T-cell (primary cell): ENCODE measurements at regions not wholly inside any gene's neighbourhood (a gene's known extent, or its start where the extent isn't known, plus 50 kb on each side); places are given as distances from the start of the nearest gene placed in this dataset.
"Not testable (repeated sequence)": the region's sequence is repeated elsewhere in the genome, so short reads cannot be mapped to it uniquely, and the experiment has no call there.

Experiments used
- ATAC-seq, 4 experiments: fragments of 200-7000 bp in 3 of 4; fragments of 150-1000 bp in 1 of 4; cut with Tn5 transposase; replicated peaks in 1 of 4; 1 replicate in 3 of 4; 2 replicates in 1 of 4; pipeline ENCODE4 v1.10.0; 2021; ENCODE audit warnings: moderate library complexity in 3 of 4, mild to moderate bottlenecking in 2 of 4, moderate number of reproducible peaks in 1 of 4
- CTCF ChIA-PET, 2 donors: fragments of 300-600 bp; sonication (Branson Sonifier 250); formaldehyde crosslinking; loops; one replicate each; lab custom pipeline; 2022; ENCODE audit warnings: antibody characterized with exemption in 2 of 2; lab: Charles Lee
- POLR2A ChIA-PET, 2 donors: fragments of 300-600 bp; sonication (Branson Sonifier 250); formaldehyde crosslinking; loops; one replicate each; lab custom pipeline; 2022; ENCODE audit warnings: antibody characterized with exemption in 2 of 2; lab: Charles Lee
- DNase-seq, 35 experiments: peaks; one replicate each; pipeline versions ENCODE4 v3.0.0 to v3.0.0-alpha.2; 2013 to 2023
- H3K27ac ChIP-seq: one replicate; pipeline ENCODE4 v1.5.1; 2013; ENCODE audit warnings: low read length
- H3K27me3 ChIP-seq, 2 experiments: replicated peaks in 1 of 2; 1 replicate in 1 of 2; 2 replicates in 1 of 2; pipeline versions ENCODE4 v1.6.1 to v1.7.0; 2013; ENCODE audit warnings: low read length in 1 of 2, mixed read lengths in 1 of 2; ENCODE audit not compliant: control insufficient read depth in 2 of 2, insufficient read depth in 2 of 2; ENCODE audit errors: extremely low read depth in 1 of 2
- H3K36me3 ChIP-seq, 2 donors: 1 replicate in 1 of 2; 2 replicates in 1 of 2; pipeline versions ENCODE4 v1.6.1 to v1.7.0; 2013; ENCODE audit warnings: low read length in 1 of 2; ENCODE audit not compliant: control insufficient read depth in 2 of 2, insufficient read depth in 1 of 2; ENCODE audit errors: extremely low read depth in 1 of 2
- H3K4me1 ChIP-seq, 2 experiments: 1 replicate in 1 of 2; 2 replicates in 1 of 2; pipeline versions ENCODE4 v1.6.1 to v1.7.0; 2013; ENCODE audit warnings: low read length in 2 of 2, mixed read lengths in 1 of 2; ENCODE audit not compliant: insufficient read depth in 2 of 2, control insufficient read depth in 1 of 2; ENCODE audit errors: extremely low read depth in 1 of 2
- H3K4me3 ChIP-seq, 2 donors: 1 replicate in 1 of 2; 2 replicates in 1 of 2; pipeline versions ENCODE4 v1.5.1 to v1.7.0; 2013; ENCODE audit warnings: mild to moderate bottlenecking in 2 of 2, low read length in 1 of 2, moderate library complexity in 1 of 2; ENCODE audit not compliant: control insufficient read depth in 1 of 2; ENCODE audit errors: extremely low read depth in 1 of 2
- H3K9me3 ChIP-seq: 2 replicates; pipeline ENCODE4 v1.7.0; 2013
- H3K27ac Mint-ChIP-seq, 2 donors: one replicate each; pipeline ENCODE4 v1.8.0; 2020 to 2021; ENCODE audit warnings: mild to moderate bottlenecking in 2 of 2, mixed read lengths in 2 of 2
- H3K27me3 Mint-ChIP-seq, 2 donors: one replicate each; pipeline ENCODE4 v1.8.0; 2021 to 2022; ENCODE audit warnings: mixed read lengths in 2 of 2
- H3K36me3 Mint-ChIP-seq: one replicate; pipeline ENCODE4 v1.8.0; 2021; ENCODE audit warnings: mixed read lengths
- H3K4me1 Mint-ChIP-seq, 3 donors: one replicate each; pipeline ENCODE4 v1.8.0; 2020 to 2022; ENCODE audit warnings: mixed read lengths in 3 of 3, mild to moderate bottlenecking in 1 of 3
- H3K4me3 Mint-ChIP-seq, 3 donors: one replicate each; pipeline ENCODE4 v1.8.0; 2020 to 2022; ENCODE audit warnings: mild to moderate bottlenecking in 3 of 3, mixed read lengths in 3 of 3, moderate library complexity in 3 of 3
- H3K9me3 Mint-ChIP-seq, 3 donors: one replicate each; pipeline ENCODE4 v1.8.0; 2020 to 2022; ENCODE audit warnings: mixed read lengths in 3 of 3
- WGBS: methylation state at CpG from one replicate; pipeline ENCODE4 v1.1.5; 2013; ENCODE audit warnings: missing lambda C conversion rate; ENCODE audit not compliant: insufficient coverage; 5-methylcytosine and 5-hydroxymethylcytosine counted together

- H3K4me3 Mint-ChIP-seq, H3K27me3 ChIP-seq, H3K9me3 Mint-ChIP-seq, H3K9me3 ChIP-seq, H3K27ac Mint-ChIP-seq, H3K27me3 Mint-ChIP-seq, POLR2A ChIA-PET, H3K4me1 Mint-ChIP-seq, H3K27ac ChIP-seq, H3K36me3 ChIP-seq, H3K36me3 Mint-ChIP-seq, ATAC-seq, H3K4me3 ChIP-seq, CTCF ChIA-PET, DNase-seq, H3K4me1 ChIP-seq: not testable (repeated sequence)
- WGBS: no CpG with 5 or more reads among the region's 3 CpGs
Measured at GRCh38 chr14:106475214-106475613, 948.8 kb downstream of the TMEM121 start.

GRCh38 chr14:106477600-106477999 is 951.2 kb downstream of the TMEM121 start:
- WGBS: no CpG with 5 or more reads among the region's 4 CpGs
- H3K4me1 Mint-ChIP-seq, H3K4me3 ChIP-seq, H3K27me3 ChIP-seq, DNase-seq, H3K27ac Mint-ChIP-seq, H3K4me1 ChIP-seq, H3K36me3 ChIP-seq, H3K27ac ChIP-seq, H3K9me3 Mint-ChIP-seq, H3K9me3 ChIP-seq, H3K27me3 Mint-ChIP-seq, H3K36me3 Mint-ChIP-seq, H3K4me3 Mint-ChIP-seq, POLR2A ChIA-PET: not testable (repeated sequence)
- CTCF ChIA-PET: interaction anchor here (1.1 to 2.0 kb wide), 2 partner anchors 31 to 61 kb away, joined by 5 read pairs; no protein-coding TSS in a partner anchor
- peak in 3 of 4 experiments; percentile 39 to 59 (median 43) for ATAC-seq

GRCh38 chr14:106480287-106480686 is 953.9 kb downstream of the TMEM121 start:
- H3K27me3 Mint-ChIP-seq, H3K36me3 ChIP-seq, H3K27me3 ChIP-seq, POLR2A ChIA-PET, CTCF ChIA-PET, H3K27ac Mint-ChIP-seq, H3K36me3 Mint-ChIP-seq, H3K27ac ChIP-seq, H3K9me3 ChIP-seq, DNase-seq, H3K4me1 Mint-ChIP-seq, H3K4me3 ChIP-seq, H3K4me3 Mint-ChIP-seq, H3K9me3 Mint-ChIP-seq, H3K4me1 ChIP-seq: not testable (repeated sequence)
- no CpG with 5 or more reads among the region's 34 CpGs for WGBS
- ATAC-seq: peak; percentile 71 to 86 (median 83)

GRCh38 chr14:106482213-106482612 is 955.8 kb downstream of the TMEM121 start:
- no CpG with 5 or more reads among the region's 45 CpGs for WGBS
- H3K36me3 Mint-ChIP-seq, H3K27ac ChIP-seq, DNase-seq, H3K9me3 Mint-ChIP-seq, ATAC-seq, H3K36me3 ChIP-seq, H3K27ac Mint-ChIP-seq, H3K27me3 ChIP-seq, H3K4me1 Mint-ChIP-seq, CTCF ChIA-PET, H3K4me3 Mint-ChIP-seq, H3K4me3 ChIP-seq, POLR2A ChIA-PET, H3K27me3 Mint-ChIP-seq, H3K9me3 ChIP-seq, H3K4me1 ChIP-seq: not testable (repeated sequence)

- ChIA-PET POLR2A (no interaction called here), CTCF (interaction anchor here in 1 of 2 donors (0.7 kb wide), 1 partner anchor 31 kb away, joined by 3 read pairs; no protein-coding TSS in a partner anchor)
- no peaks in the 10 kb centered on the region for H3K9me3 ChIP-seq
- no peak for DNase-seq
- no peak overlapping the region for H3K4me3 Mint-ChIP-seq
- no peaks in the 10 kb centered on the region for H3K27me3 Mint-ChIP-seq
- H3K4me1 Mint-ChIP-seq: no peaks in the 10 kb centered on the region
- no peak for ATAC-seq
- no peak overlapping the region for H3K27ac ChIP-seq
- no peak overlapping the region for H3K4me3 ChIP-seq
- H3K27ac Mint-ChIP-seq: no peak overlapping the region
- no peaks in the 10 kb centered on the region for H3K4me1 ChIP-seq
- WGBS: 86% methylated on average over 1 of the region's 2 CpGs
- no peaks in the 10 kb centered on the region for H3K27me3 ChIP-seq
- H3K36me3 Mint-ChIP-seq: no peaks in the 10 kb centered on the region
- H3K9me3 Mint-ChIP-seq: no peaks in the 10 kb centered on the region
- no peaks in the 10 kb centered on the region for H3K36me3 ChIP-seq
Measured at GRCh38 chr14:106487600-106487999, 961.2 kb downstream of the TMEM121 start.

- Histone ChIP-seq H3K9me3 (no peaks in the 10 kb centered on the region), H3K27me3 (no peaks in the 10 kb centered on the region), H3K4me1 (no peaks in the 10 kb centered on the region), H3K4me3 (no peak overlapping the region), H3K36me3 (no peaks in the 10 kb centered on the region), H3K27ac (no peak overlapping the region)
- CTCF ChIA-PET: interaction anchor here in 1 of 2 donors (0.7 kb wide), 1 partner anchor 32 kb away, joined by 3 read pairs; no protein-coding TSS in a partner anchor
- ATAC-seq (no peak), DNase-seq (no peak)
- Mint-ChIP-seq H3K4me3 (no peak overlapping the region), H3K27ac (no peak overlapping the region), H3K9me3 (no peaks in the 10 kb centered on the region), H3K36me3 (no peaks in the 10 kb centered on the region), H3K4me1 (no peaks in the 10 kb centered on the region), H3K27me3 (no peaks in the 10 kb centered on the region)
- POLR2A ChIA-PET: no interaction called here
- WGBS: no CpG with 5 or more reads among the region's 1 CpG
Measured at GRCh38 chr14:106488291-106488690, 961.9 kb downstream of the TMEM121 start.
